Activated CD8-positive, alpha-beta memory T cell treated with anti-CD3 and anti-CD28 coated beads for 36 hours (primary cell): ENCODE measurements at regions not wholly inside any gene's neighbourhood (a gene's known extent, or its start where the extent isn't known, plus 50 kb on each side); places are given as distances from the start of the nearest gene placed in this dataset.

Experiments used
- CTCF ChIA-PET: fragments of 350-600 bp; sonication (Branson Sonifier 250); formaldehyde crosslinking; loops from one replicate; lab custom pipeline; 2021; ENCODE audit warnings: antibody characterized with exemption; lab: Charles Lee
- POLR2A ChIA-PET: fragments of 350-600 bp; sonication (Branson Sonifier 250); formaldehyde crosslinking; loops from one replicate; lab custom pipeline; 2021; ENCODE audit warnings: antibody characterized with exemption; lab: Charles Lee

- CTCF ChIA-PET: no interaction called here
- POLR2A ChIA-PET: no interaction called here
These were observed 1342.3 kb upstream of the AGA start for GRCh38 chr4:178784491-178784890.

- CTCF ChIA-PET: no interaction called here
These were observed 1347.0 kb upstream of the AGA start for GRCh38 chr4:178789279-178789678.

GRCh38 chr4:178799204-178799603 lies 1357.0 kb upstream of the AGA start:
- CTCF ChIA-PET: no interaction called here
- POLR2A ChIA-PET: no interaction called here

More at GRCh38 chr4:178789279-178789678, 1347.0 kb upstream of the AGA start:
- POLR2A ChIA-PET: no interaction called here

GRCh38 chr4:178808106-178808505 lies 1365.9 kb upstream of the AGA start:
- CTCF ChIA-PET: no interaction called here
- POLR2A ChIA-PET: no interaction called here

GRCh38 chr4:178809921-178810320 lies 1367.7 kb upstream of the AGA start:
- ChIA-PET POLR2A (no interaction called here), CTCF (no interaction called here)

- ChIA-PET CTCF (no interaction called here), POLR2A (no interaction called here)
These were observed 1369.1 kb upstream of the AGA start for GRCh38 chr4:178811356-178811755.

- CTCF ChIA-PET: no interaction called here
These were observed 1370.6 kb upstream of the AGA start for GRCh38 chr4:178812866-178813265.

GRCh38 chr4:178814908-178815307 lies 1372.7 kb upstream of the AGA start:
- POLR2A ChIA-PET: no interaction called here
- CTCF ChIA-PET: no interaction called here

More at GRCh38 chr4:178812866-178813265, 1370.6 kb upstream of the AGA start:
- POLR2A ChIA-PET: no interaction called here

- ChIA-PET CTCF (no interaction called here), POLR2A (no interaction called here)
These were observed 1381.5 kb upstream of the AGA start for GRCh38 chr4:178823673-178824295.

GRCh38 chr4:178836865-178837264 lies 1394.6 kb upstream of the AGA start:
- ChIA-PET POLR2A (no interaction called here), CTCF (no interaction called here)

- POLR2A ChIA-PET: no interaction called here
- CTCF ChIA-PET: no interaction called here
These were observed 1396.5 kb upstream of the AGA start for GRCh38 chr4:178838776-178839175.

GRCh38 chr4:178856139-178856800 lies 1414.0 kb upstream of the AGA start:
- ChIA-PET POLR2A (no interaction called here), CTCF (no interaction called here)

GRCh38 chr4:178871476-178871875 lies 1429.2 kb upstream of the AGA start:
- ChIA-PET POLR2A (no interaction called here), CTCF (no interaction called here)

- CTCF ChIA-PET: no interaction called here
- POLR2A ChIA-PET: no interaction called here
These were observed 1439.7 kb upstream of the AGA start for GRCh38 chr4:178881937-178882336.

GRCh38 chr4:178894126-178894525 lies 1451.9 kb upstream of the AGA start:
- ChIA-PET POLR2A (no interaction called here), CTCF (no interaction called here)

GRCh38 chr4:178899084-178899483 lies 1456.8 kb upstream of the AGA start:
- CTCF ChIA-PET: no interaction called here
- POLR2A ChIA-PET: no interaction called here

GRCh38 chr4:178917756-178918155 lies 1475.5 kb upstream of the AGA start:
- CTCF ChIA-PET: no interaction called here

GRCh38 chr4:178937130-178937529 lies 1494.9 kb upstream of the AGA start:
- POLR2A ChIA-PET: no interaction called here

More at GRCh38 chr4:178917756-178918155, 1475.5 kb upstream of the AGA start:
- POLR2A ChIA-PET: no interaction called here

GRCh38 chr4:178941975-178942374 lies 1499.7 kb upstream of the AGA start:
- ChIA-PET CTCF (no interaction called here), POLR2A (no interaction called here)

More at GRCh38 chr4:178937130-178937529, 1494.9 kb upstream of the AGA start:
- CTCF ChIA-PET: no interaction called here

- ChIA-PET CTCF (no interaction called here), POLR2A (no interaction called here)
These were observed 1511.3 kb upstream of the AGA start for GRCh38 chr4:178953447-178954120.

GRCh38 chr4:178955614-178956013 lies 1513.4 kb upstream of the AGA start:
- POLR2A ChIA-PET: no interaction called here
- CTCF ChIA-PET: no interaction called here
